ENCODE measurements at regions not wholly inside any gene's neighbourhood (a gene's known extent, or its start where the extent isn't known, plus 50 kb on each side); places are given as distances from the start of the nearest gene placed in this dataset.

DNA sequence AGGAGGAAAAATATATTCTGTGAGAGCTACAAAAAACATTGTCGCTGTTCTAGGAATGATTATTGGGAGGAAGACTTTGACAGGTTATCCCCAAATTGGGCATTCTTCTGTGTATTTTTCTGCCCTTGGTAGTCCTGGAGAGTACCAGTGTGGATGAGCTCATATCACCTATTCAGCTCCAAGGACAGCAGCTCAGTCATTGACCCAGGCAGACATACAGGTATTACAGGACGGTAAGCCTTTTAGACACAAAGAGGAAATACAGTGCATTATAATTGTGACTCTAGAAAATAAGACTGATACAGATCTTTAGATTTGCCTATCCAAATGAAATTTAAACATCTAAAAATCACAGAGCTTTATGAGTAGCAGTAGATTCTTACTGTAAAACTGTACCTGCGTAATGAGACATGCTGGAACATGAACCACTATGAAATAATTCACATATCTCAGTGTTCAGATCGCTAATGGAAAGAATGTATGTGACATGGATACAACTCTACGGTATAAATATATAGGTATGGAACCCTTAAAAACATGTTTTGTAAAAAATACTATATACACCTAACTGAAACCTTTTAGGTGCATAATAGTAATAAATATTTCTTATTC, 56.0 kb downstream of the PLK2 start:
- no peak for DNase-seq

DNA sequence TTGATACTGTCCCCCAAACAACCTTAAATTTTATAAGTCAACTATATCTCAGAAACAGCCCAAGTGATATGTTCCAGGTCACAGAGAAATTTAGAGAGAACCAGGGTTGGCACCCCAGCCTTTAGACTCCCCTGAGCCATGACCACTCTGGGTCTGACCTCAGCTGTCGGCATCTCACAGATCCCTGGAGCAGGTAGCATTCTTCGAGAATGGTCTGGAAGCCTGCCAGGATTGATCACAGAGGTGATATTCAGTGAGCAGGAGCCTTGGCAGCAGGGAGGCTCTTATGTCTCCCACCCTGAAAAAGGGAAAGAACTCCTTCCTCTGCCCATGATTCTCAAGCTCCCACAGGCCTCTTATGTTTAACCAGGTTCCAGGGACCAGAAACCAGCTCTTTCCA, 58.2 kb downstream of the PLK2 start:
- no peak for DNase-seq

DNA sequence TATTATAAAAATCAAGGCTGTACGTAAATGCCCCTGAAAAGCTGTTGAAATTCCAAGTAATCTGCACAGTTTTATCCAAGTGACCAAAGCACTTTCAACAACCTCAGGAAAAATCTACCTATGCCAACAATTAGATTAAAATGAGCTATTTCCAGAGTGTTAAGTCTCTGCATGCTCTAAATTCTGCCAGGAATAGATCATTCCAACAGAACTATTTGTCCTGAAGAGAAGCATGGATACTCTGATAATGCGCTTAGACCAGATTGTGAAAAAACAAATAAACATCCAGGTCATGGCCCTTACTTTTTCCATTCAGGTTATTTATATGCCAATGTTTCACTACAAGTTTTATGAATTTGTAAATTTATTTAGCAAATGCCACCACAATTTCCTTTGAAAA, 59.1 kb downstream of the PLK2 start:
- no peak for DNase-seq

DNA sequence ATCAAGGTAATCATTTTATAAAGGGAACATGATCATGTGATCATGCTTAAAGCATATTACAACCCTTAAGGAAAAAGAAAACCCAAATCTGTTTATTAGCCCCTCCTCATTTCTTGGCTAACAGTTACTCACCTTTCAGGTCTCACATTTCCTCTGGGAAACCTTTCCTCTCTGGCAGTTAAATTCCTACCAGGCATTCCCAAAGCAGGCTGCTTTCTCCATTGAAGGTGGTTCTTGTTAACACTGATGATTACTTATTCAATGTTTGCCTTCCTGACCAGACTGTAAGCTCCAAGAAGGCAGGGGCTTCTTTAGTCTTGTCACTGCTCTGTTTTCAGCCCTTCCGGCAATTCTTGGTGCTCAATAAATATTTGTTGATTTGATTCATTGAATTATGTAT, 59.9 kb downstream of the PLK2 start:
- no peak for DNase-seq

DNA sequence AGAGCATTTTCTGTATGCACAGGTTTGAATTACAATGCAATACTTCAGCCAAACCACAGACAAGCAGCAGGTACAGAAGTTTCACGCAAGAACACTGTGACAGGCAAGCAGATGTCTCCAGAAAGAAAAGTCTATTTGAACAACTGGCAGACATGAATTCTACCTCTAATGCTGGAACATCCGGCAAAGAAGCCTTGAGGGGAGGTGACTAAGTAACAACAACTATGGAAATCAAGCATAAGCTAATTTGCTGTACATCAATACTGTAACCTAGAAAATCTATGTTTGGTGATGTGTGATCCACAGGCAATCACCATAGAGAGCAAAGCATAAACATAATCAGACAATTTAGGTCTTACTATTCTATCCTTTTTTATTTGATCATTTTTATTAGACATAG, 65.5 kb downstream of the PLK2 start:
- no peak for DNase-seq

DNA sequence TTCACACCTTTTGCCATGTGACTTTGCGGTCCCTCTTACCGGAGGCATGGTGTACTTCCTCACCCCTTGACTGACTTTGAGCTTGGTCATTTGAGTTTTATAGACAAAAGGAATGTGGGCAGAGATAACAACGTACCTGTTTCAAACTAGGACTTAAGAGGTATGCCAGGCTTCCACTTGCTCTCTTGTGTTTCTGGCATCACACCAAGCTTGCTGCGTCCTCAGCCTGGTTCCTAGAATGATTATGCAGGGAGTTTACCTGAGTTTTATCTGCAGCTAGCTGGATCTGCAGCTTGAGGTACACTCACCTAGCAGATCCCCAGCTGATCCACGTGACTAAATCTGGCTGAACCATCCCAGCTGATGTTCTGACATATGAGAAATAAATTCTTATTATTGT, 66.2 kb downstream of the PLK2 start:
- DNase-seq, result no peak

DNA sequence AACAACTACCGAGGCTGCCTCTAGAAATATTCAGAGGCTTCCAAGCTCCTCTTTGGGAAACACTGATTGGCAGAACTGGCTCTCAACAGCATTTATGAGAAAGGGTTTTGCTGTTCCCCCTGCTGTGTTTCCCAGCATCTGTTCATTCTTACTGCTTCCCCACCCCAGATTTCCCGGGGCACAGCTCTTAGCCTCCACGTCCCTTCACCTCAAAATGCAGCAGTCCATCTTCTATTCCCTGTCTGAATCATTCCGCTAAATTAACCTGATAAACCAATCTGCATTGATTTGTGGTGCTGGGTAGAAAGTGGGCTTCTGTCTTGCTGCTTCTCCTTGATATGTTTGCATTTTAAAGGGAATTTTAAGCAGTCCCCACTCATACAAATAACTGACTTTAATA, 67.4 kb downstream of the PLK2 start:
- DNase-seq, result no peak

DNA sequence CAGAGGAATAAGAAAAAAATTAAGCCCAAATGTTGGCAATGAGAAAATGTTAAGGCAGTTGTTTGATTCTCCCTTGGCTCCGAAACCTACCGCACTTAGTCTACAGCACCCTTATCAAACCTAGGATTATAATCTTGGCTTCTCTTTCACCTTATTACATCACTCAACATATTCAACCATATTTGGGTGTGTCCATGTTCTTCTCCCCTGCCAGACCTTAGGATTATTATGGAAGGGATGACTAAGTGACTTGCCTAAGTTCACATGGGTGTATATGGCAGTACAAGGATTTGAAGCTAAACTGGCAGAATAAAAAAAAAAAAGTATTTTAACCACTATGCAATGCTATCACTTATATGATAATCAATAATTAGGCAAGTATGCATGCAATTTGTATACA, 76.4 kb downstream of the PLK2 start:
- no peak for DNase-seq

DNA sequence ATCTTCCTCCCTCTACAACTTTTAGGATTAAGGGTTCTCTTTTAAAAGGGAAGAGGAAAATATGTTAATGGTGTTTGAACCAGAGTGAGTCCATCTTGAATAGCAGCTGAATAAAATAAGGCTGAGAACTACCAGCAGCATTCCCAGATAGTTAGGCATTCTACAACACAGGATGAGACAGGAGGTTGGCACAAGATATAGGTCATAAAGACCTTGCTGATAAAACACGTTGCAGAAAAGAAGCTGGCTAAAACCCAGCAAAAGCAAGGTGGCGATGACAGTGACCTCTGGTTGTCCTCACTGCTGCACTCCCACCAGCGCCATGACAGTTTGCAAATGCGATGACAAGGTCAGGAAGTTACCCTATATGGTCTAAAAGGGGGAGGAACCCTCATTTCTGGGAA, 77.8 kb downstream of the PLK2 start:
- no peak for DNase-seq

DNA sequence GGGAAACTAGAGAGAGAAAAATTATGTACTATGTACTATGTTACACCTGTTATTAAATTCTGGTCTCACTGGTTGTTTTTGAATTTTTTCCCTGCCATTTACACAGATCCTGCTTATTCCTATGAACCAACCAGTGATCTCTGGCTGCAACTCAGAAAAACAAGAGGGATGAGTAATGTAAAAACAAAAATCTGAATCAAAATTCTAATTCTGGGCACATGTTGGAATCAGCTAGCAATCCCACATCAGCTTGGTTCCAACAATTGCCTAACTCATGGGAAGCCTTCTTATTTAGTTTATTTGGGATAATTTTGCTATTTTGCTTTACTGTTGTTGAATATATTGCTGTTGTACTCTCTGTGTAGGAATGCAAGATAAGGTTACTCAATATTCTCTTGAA, 78.3 kb downstream of the PLK2 start:
- no peak for DNase-seq

DNA sequence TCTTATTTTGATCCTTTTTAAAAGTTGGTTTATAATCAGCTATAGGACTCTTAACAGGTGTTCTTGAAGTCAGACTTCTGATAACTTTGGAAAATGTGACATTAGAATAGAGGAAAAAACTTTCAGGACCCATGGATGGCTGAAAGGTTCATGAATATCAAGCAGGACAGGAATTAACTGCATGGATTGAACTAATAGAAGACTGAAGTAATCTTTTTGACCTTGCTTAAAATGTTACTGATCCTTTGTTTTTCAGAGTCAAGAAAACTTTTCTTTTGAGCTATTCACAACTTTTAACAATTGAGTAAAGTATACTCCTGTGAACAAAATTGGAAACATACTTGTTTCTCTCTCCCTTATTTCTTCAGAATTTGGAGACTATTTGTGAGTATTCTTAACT, 79.2 kb downstream of the PLK2 start:
- DNase-seq, result no peak

DNA sequence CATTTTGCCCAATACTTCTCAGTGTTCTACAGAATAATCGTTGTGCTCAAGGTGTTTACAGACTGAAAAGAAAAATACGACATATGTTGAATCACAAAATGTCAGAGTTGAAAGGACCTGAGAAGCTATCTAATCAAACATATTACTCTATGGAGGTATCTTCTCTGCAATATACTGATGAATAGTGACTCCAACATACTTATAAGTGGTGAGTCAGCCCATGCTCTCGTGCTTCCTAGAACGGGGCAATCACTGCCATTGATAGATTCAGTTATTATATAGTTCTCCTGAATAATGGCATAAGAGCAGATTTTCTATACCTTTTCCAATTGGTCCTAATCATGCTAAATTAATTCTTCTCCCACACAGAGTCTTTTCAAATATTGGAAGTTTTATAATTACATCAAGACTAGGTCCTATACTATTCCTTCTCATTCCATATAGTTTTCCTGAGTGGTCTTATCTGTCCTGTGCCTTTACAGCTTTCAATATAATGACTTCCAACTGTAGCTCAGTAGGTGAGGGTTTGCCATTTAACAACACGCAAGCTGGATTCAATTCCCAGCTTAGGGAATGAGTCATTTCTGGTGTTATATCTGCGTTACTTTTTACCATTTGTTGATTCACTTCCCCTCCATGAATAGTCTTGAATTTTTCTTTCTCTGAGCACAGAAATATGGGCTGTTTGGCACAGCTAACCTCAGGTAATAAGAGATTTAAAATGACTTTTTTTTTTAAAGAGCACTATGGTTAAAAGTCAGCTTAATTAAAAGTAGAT, 81.1 kb downstream of the PLK2 start:
- no peak for DNase-seq

DNA sequence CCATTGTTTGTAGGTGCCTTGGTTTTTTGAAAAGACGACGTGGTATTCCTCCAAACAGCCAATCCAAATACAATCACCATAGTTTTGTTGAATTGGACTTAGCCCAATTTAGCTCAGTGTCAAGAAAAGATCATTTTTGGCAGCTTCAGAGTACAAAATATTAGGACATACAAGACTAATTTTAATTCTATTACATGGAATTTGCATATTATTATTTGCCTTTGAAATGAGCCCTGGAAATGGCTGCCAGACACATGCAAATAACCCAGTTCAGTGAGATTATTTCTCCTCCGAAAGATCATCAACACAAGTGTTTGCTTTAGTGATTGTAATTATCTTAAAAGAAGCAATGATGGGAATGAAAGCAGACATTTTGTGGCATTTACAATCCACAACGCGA, 89.3 kb downstream of the PLK2 start:
- no peak for DNase-seq

DNA sequence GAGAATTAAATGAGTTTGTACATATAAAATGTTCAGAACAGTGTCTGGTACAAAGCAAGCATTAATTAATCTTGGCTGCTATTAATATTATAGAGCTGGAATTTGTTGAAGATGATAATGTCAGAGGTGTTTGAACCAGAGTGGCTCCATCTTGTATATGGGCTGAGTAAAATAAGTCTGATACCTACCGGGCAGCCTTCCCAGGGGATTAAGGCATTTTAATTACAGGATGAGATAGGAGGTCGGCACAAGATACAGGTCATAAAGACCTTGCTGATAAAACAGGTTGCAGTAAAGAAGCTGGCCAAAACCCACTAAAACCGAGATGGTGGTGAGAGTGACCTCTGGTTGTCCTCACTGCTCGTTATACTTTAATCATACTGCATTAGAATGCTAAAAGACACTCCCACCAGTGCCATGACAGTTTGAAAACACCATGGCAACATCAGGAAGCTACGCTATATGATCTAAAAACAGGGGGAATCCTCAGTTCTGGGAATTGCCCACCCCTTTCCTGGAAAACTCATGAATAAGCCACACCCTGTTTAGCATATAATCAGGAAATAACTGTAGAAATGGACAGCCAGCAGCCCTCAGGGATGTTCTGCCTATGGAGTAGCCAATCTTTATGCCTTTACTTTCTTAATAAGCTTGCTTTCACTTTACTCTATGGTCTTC, 90.2 kb downstream of the PLK2 start:
- DNase-seq, result no peak

DNA sequence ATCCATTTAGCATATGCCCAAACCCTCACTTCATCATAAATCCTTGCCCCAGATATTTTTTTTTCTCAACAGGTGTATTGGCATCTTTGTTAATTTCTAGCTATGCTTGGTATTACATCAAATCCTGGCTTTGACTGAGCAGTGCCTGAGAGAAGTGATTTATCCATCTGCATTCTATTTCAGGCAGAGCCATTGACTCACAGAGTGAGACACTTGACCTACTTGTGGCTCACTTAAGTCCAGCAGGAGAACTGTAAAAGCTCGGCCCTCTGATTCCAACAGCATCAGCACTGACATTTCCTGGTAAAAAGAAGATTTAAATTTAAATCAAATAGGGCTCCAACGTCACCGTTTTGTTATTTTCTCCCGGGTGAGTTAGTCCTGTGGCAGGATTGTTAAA, 93.4 kb downstream of the PLK2 start:
- no peak for DNase-seq

DNA sequence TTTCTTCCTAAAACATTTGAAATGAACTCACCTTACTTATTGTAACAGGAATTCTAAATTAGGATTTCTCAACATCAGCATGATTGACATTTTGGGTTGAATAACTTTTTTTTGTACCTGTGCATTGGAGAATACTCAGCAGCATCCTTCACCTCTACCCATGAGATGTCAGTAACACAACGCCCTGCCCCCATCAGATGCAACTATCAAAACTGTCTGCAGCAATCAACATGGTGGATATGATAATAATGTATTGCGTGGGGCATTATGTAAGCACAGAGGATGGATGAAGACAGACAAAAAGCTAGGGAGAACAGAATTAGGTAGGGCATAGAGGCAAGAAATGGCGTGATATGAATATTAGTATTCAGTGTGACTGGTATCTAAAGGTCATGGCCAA, 94.1 kb downstream of the PLK2 start:
- no peak for DNase-seq

DNA sequence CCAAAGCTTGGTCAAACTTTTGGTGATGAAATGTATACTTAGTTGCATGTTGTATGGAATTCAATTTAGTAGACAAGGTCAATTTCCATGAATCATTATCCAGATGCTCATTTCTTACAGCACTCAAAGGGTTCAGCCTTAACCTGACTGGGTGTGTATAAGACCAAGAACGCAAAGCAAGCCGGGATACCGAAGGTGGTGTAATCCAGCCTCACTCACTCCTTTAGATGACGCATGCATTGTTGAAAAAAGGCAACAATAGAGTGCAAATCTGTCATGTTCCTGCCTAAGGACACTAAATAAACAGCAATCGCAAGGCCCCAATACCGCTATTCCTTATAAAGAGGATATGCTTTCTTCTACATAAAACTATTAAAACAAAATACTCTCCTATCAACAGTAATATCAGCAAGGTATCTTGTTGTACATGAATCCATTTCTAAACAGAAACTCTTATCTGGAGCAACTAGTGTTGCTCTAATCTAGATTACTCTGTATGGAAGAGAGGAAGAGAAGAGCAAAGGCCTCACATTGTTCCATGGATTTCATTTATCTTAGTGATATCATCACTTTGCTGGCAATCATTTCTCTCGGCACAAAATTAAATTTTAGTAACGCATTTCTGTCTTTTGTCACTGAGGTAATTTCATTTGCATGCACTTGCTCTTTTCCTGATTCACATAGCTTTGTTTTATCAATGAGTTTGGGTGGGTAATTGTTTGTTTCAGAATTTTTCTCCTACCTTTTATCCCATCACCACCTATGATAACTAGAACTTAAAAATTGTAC, 96.2 kb downstream of the PLK2 start:
- DNase-seq, result no peak

DNA sequence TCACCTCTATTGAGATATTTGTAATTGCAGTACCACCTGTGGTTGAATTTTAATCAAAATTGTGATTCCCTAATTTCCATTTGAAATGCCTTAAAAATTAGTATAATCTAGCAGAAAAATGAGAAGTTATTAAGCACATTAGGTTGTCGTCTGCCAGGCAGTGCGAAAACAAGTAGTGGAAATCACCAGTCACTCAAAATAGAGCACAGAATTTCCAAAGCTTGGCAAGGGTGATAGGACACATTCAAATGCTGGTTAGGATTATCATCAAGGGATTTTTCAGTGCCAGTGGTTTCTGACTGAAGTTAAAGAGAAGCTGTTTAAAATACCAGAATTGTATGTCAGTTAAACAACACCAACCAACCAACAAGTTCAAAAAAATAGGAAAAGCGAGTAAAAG, 97.8 kb downstream of the PLK2 start:
- no peak for DNase-seq

DNA sequence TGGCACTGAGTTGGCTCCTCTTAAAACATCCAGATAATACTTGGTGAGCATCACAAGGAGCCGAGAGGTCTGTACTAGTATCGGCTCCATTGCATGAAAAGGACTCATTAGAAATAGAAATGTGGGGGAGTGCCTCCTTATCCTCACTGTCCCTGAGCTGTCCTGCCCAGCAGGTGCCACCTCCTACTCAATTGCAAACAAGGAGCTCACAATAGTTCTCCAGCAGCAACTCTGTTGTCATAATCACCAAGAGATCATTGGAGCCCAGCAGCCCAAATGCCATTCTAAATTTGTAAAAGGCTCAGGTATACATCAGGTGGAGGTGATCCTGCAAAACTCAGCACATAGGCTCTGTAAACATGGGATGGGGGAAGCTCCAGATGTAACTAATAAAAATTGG, 99.1 kb downstream of the PLK2 start:
- DNase-seq, result no peak

DNA sequence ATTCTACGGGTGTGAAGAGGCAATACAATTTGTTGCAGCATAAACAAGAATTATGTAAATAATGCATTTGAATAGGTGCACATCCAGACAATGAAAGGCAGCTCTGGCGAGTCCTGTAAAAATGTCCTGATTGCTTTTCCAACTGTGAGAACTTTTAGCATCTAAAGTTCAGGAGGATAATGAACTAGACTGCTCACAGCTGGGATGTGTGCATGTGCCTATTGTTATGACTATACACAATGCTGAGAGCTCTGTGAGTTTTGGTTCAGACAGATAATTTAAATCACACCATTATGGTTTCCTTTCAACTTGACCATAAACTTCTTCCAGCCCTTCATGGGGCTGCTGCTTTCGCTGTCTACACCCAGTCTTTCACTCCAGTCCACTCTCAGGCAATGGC, 99.9 kb downstream of the PLK2 start:
- no peak for DNase-seq

DNA sequence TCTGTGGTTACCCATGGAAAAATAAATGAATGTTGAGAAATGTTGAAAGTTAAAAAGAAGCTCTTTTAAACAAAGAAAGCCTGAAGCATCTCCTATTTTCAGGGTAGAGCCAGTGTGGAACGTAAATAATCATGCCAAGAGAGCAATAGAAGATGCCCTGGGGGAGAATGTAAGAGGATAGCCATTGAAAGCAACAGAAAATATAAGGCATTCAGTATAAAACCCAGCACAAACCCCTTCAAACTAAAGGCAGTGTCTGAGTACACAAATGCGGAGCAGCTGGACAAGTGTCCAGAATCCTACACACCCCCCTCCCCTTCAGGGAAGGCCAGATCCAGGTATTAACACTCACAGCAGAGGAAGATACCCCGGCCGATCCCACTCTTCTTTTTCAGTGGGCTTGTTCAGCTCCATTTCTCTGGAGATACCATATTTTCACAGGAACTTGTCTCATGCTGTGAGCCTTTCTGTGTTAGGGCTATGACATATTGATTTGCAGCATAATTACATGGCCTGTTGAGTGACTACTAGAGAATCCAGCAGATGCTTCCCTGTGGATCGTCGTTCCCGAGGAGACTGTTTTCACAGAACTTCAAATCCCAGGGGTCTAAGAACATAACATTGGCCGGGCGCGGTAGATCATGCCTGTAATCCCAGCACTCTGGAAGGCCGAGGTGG, 101.2 kb downstream of the PLK2 start:
- DNase-seq, result no peak
